NCI-H1436 (cell line): ENCODE measurements at regions not wholly inside any gene's neighbourhood (a gene's known extent, or its start where the extent isn't known, plus 50 kb on each side); places are given as distances from the start of the nearest gene placed in this dataset.

Experiments used
- DNase-seq: peaks from one replicate; lab custom pipeline; 2025; lab: John Stamatoyannopoulos, UW

DNA sequence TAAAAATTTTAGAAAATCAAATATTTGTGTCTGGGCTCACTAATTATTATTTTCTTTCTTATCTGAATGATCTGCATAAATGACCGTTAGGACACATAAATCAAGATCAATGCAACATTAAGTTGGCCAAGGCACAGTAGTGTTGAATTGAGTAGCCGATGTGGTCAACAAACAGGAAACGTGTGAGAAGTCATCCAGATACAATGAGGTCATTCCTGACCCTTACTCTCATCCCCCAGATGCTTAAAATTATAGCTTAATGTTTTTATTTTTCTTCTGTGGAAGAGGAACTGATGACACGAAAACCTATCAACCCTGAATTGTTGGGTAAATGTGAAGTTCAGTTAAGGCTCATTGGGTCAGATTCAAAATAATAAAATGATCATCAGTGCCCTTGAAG is 222.9 kb downstream of the RFC3 start:
- no peak for DNase-seq

- no peak for DNase-seq
Measured at GRCh38 chr13:34044041-34044440, 226.1 kb downstream of the RFC3 start.

GRCh38 chr13:34044660-34045080 is 226.7 kb downstream of the RFC3 start:
- DNase-seq, result no peak

DNA sequence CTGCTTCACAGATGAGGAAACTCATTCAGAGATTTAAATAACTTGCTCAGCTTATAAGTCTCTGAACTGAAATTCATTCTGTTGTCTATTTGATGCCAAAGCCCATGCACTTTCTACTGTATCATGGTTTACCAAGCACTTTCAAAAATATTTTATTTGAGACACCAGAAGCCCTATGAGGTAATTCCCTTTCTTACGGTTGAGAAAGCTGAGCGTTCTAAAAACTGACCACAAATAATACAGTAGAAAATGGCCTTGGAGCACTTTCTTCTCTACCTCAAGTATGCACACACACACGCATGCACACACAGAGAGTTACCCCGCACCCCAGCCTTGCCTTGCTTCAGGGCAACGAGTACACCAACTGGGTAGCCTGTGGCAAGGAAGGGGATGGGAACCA is 228.5 kb downstream of the RFC3 start:
- DNase-seq, result no peak

- DNase-seq, result no peak
Measured at GRCh38 chr13:34048652-34049051, 230.7 kb downstream of the RFC3 start.

- no peak for DNase-seq
Measured at GRCh38 chr13:34056733-34057258, 238.8 kb downstream of the RFC3 start.

GRCh38 chr13:34064456-34065205 is 246.7 kb downstream of the RFC3 start:
- DNase-seq, result no peak

DNA sequence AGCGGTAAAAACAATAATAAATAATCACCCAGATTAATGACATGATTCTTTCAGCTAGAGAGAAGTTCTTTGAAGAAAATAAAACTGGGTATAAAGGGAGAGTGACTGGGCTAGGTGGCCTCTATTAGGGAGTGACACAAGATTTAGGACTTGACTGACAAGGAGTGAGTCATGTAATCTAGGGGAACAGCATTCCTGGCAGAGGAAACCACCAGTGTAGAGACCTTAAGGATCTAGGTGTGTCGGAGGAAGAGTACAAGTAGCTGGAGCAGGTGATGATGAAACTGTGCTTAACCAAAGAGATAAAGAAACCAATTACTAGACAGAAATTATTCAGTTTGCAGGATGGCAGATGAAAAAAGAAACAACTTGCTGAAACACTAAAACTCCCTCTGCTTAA is 248.0 kb downstream of the RFC3 start:
- DNase-seq, result no peak

DNA sequence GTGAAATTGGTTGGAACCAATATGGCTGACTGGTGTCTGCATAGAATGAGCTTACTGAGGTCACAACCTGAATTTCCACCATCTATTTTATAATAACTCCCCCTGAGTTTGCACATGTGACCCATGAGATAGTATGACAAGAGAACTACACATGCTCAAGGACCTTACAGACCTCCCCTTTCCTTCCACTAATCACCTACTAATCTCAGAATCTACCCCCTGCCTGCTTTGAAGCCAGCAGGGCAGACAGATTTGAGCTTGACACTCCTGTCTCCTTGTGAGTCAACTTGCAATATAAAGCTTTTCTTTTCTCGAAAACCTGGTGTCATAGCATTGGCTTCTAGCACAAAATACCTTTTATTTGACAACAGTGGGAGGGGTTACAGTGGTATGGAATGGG is 248.4 kb downstream of the RFC3 start:
- DNase-seq, result no peak

DNA sequence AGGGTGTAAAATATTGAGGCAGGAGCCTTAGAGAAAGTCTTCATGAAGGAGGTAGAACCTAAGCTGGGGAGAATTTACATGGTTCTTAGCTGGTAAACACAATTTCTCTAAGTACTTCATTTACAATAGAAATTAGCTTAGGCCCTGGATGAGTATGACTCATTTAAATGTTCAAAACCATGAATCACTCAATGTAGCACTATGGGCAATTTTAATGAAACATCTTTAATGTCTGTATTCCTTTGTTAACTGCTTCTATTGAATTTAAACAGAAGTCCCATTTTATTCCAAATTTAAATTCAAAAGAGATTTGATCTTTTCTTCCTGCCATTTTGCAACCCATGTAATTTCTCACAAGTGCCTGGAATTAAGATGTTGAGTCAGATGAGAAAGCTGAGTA is 252.1 kb downstream of the RFC3 start:
- no peak for DNase-seq

DNA sequence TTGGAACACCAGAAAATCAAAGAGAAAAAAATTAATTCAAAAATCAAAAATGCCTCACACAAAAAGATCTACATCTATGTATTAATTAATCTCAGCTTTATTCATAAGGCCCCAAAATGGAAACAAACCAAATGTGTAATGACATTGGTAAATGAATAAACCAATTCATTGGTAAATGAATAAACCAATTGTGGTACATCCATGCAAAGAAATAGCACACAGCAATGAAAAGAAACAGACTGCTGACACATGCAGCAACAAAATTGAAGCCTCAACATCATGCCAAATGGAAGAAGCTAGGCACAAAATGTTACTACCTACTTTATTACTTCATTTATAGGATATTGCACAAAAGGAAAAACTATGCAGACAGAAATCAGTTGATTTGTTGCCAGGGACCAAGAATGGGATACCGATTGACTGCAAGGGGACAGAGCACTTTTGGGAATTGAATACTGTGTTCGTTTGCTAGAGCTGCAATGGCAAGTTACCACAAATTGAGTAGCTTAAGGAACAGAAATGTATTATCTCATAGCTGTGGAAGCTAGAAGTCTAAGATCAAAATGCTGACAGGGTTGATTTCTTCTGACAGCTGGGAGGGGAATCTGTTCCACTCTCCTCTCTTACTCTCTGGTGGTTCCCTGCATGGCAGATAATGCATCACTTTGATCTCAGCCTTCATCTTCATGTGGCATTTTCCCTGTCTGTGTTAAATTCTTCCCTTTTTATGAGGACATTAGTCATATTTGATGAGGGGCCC is 252.8 kb downstream of the RFC3 start:
- no peak for DNase-seq

DNA sequence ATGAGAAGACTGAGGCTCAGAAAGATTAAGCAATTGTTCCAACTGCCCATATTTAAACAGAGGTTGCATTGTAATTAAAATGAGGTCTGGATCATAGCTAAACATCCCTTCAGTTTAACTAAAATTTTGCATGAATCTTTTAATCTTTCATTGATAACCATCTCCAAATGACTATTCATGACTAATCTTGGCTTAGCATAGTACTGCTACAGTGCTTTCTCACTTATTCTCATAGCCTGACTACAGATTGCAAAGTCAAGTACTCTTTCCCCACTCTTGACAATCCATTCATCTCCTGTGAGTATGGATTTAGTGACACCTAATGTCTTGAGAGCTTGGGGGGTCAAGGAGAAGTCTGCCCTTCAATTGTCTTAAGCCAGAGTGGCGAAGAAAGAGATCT is 258.4 kb downstream of the RFC3 start:
- no peak for DNase-seq

- DNase-seq, result no peak
Measured at GRCh38 chr13:34076943-34077703, 259.2 kb downstream of the RFC3 start.

- DNase-seq, result no peak
Measured at GRCh38 chr13:34078334-34078999, 260.5 kb downstream of the RFC3 start.

DNA sequence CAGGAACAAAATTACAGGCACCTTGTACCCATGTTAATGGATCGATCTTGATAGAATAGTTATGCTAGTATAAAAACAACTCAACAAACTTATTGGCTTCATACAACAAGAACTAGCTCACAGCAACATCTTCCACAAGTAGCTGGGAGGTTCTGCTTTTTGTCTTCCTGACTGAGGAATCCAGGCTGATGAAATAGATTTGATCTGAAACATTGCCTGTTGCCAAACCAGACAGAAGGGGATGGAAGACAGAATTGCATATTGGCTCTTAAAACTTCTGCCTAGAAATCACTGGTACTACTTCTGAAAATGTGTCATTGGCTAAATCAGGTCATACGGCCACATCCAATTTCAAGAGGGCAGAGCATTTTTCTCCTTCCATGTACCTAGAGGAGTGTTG is 267.3 kb downstream of the RFC3 start:
- DNase-seq, result no peak

DNA sequence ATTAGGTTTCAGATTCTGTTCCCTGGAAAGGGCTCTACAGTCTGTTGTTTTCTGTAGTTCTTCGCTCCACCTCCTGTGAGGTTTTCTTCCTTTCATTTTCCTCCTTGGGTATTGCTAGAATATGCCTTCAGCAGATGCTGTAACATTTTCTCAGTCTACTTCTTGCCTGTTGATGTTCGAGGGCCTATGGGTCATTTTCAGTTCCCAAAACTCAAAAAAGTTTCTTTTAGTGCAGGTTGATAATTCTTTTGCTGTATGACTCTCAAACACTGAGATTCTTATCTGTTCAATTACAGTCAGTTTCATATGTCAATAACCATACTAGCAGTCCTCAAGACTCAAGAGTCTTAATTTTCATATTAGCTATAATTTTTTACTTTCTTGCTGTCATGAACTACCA is 268.3 kb downstream of the RFC3 start:
- no peak for DNase-seq

- DNase-seq, result no peak
Measured at GRCh38 chr13:34087791-34088190, 269.8 kb downstream of the RFC3 start.

- DNase-seq, result no peak
Measured at GRCh38 chr13:34103854-34104253, 285.9 kb downstream of the RFC3 start.

DNA sequence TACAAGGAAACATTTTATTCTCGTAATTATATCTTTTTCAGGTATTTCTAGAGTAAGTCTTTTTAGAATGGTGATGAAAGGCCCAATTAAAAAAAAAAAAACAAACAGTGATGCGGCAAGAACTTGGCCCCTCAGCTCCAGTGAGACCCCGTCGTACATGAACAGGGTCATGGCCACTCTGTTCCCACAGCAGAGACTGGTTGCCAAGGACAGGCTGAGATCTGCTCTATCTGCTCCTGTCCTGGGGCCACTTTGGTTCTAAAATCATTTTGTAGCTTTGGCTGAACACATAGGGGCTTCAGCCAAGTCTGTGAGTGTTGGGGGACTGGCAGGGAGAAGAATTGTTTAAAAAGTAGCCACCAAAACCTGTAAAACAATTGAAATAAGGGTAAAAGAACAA is 286.9 kb downstream of the RFC3 start:
- DNase-seq, result no peak

DNA sequence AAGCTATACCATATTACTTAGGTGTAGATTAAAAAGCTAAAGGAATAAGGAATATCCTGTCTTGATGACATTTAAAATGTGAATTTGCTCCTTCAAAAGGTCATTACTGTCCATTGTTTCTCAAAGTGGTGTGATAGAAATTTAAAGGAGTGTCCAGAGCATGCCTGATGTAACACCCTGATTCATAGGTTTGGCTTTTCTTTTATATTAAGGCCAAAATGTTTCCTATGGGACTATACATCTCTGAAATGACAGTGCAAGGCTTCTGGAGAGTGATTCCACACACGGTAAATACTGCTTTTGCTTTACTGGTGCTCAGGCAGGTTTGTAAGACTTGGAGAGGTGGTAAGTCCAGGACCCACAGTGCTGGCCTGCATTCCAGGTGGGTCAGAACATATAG is 289.9 kb downstream of the RFC3 start:
- DNase-seq, result no peak

GRCh38 chr13:34108410-34108809 is 290.5 kb downstream of the RFC3 start:
- no peak for DNase-seq

DNA sequence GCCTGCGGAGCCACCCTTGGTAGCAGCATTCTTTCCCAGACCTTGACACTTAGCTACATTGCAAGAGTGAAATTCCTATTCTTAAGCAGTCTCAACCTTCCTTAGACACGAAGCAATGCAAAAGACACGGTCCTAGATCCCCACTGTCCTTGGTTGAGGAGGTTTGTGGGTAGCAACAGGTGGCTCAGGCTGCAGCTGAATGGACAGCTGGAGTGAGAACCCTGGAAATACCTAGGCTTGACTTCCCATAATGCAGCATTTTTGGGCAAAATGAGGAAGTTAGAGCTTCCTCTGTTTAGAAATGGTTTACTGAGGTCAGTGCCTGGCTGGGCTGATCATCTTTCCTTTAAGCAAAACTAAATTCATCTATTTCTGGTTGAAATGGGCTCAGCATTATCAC is 296.6 kb downstream of the RFC3 start:
- DNase-seq, result no peak
